GM19035 (cell line): ENCODE measurements at regions not wholly inside any gene's neighbourhood (a gene's known extent, or its start where the extent isn't known, plus 50 kb on each side); places are given as distances from the start of the nearest gene placed in this dataset.
"Not testable (repeated sequence)": the region's sequence is repeated elsewhere in the genome, so short reads cannot be mapped to it uniquely, and the experiment has no call there.

Source experiments
- ATAC-seq: cut with Tn5 transposase; IDR thresholded peaks from one replicate; pipeline ENCODE4 v1.9.1; 2021; ENCODE audit not compliant: unreplicated experiment

DNA sequence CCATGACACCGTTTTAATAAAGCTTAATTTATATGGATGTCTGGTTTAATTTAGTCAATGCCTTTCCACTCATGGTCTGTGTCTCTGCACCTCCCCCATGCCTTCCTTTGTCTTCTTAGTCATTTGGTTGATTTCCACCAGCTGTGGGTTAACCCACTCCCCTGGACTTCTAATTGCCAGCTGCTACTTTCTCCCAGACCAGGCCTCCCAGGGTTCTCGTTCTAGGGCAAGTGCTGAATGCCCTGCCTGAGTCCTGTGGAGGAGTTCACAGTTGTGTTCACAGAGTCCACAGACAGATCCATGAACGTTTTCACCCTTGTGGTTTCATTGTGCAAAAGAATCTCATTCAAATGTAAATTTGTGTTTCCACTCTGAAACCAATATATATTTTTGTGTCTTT lies 243.4 kb downstream of the NUF2 start:
- no peak for ATAC-seq

DNA sequence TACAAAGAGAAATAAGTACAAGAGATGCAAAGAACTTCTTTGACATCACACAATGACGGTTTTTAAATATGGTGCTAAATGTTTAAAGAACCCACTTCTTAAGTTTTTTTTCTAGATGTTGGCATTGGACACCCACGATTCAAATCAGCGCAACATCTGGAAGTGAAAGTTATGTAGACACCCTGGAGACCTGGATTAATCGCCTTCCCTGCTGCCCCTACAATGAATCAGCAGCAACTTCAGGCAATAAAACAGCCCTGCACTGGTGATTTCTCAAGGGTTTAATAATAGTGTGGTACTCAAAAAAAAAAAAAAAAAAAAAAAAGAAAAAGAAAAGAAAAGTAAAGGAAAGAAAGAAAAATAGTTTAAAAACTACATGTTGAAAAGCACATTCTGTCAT lies 248.3 kb downstream of the NUF2 start:
- no peak for ATAC-seq

DNA sequence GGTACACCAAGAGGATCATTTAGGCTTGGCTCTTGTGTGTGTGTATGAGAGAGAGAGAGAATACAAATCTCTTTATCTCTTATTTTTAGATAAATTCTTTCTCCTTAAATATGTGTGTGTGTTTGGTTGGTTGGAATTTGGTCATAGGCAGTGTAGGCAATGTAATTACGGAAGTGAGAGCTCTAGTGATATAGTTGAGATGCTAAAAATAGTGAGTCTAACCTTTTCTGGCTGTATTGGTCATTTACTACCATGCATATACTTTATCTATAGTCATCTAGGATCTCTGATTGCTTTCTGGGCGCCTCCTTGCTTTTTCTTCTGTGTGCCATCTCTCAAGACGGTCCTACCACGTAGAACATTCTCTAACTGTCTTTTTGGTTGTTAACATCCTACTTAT lies 250.2 kb downstream of the NUF2 start:
- no peak for ATAC-seq

GRCh38 chr1:163574119-163574518 lies 252.4 kb downstream of the NUF2 start:
- ATAC-seq = no peak

GRCh38 chr1:163580926-163581325 lies 259.2 kb downstream of the NUF2 start:
- ATAC-seq = no peak

GRCh38 chr1:163583661-163584181 lies 262.0 kb downstream of the NUF2 start:
- ATAC-seq = no peak

DNA sequence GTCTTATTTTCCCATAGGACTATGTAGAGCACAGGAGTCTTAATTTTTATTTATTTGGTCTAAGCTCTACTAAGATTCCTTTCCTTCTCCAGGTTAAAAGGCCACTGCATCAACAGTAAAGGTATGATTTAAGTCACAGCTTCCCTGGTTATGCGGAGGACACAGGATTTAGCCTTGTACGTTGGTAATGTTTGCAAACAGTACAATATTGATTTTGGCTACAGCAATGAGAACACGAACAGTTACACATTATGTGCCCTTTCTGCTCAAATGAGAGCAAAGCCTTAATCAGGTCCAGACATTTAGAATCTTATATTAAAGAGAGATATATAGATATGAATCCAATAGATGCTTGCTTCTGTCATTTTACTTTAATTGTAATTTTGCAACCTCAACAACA lies 264.0 kb downstream of the NUF2 start:
- ATAC-seq = no peak

- no peak for ATAC-seq
Measured at GRCh38 chr1:163588796-163589195, 267.0 kb downstream of the NUF2 start.

DNA sequence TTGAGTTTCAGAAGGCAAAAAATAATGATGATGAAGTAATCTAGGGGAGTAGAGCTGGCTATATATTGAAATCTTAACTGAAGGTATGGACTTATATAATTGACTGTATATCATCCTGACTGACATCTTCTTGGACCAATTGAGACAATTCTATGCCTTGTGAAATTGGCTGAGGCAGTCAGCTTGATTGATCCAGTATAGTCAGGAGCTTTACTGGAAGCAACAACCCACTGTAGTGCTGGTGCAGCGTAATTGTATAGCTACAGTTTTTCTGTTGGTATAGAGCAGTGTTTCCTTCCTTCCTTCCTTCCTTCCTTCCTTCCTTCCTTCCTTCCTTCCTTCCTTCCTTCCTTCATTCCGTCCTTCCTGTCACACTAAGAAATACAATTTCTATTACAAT lies 268.0 kb downstream of the NUF2 start:
- ATAC-seq = no peak

- not testable (repeated sequence) for ATAC-seq
Measured at GRCh38 chr1:163591131-163591530, 269.4 kb downstream of the NUF2 start.

DNA sequence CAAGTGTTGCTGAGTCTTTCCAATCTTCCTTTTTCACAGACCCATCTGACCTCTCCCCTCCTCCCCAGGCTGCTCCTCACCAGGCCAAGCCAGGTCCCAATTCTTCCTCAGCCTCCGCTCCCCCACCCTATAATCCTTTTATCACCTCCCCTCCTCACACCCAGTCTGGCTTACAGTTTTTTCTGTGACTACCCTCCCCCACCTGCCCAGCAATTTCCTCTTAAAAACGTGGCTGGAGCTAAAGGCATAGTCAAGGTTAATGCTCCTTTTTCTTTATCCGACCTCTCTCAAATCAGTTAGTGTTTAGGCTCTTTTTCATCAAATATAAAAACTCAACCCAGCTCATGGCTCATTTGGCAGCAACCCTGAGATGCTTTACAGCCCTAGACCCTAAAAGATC lies 270.9 kb downstream of the NUF2 start:
- not testable (repeated sequence) for ATAC-seq

DNA sequence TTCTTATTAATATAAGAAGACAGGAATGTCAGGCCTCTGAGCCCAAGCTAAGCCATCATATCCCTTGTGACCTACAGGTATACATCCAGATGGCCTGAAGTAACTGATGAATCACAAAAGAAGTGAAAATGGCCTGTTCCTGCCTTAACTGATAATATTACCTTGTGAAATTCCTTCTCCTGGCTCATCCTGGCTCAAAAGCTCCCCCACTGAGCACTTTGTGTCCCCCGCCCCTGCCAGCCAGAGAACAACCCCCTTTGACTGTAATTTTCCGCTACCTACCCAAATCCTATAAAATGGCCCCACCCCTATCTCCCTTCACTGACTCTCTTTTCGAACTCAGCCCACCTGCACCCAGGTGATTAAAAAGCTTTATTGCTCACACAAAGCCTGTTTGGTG lies 274.4 kb downstream of the NUF2 start:
- ATAC-seq = not testable (repeated sequence)

GRCh38 chr1:163596541-163597258 lies 274.9 kb downstream of the NUF2 start:
- ATAC-seq = no peak

GRCh38 chr1:163604321-163604720 lies 282.6 kb downstream of the NUF2 start:
- no peak for ATAC-seq

- ATAC-seq = no peak
Measured at GRCh38 chr1:163604896-163605295, 283.1 kb downstream of the NUF2 start.

DNA sequence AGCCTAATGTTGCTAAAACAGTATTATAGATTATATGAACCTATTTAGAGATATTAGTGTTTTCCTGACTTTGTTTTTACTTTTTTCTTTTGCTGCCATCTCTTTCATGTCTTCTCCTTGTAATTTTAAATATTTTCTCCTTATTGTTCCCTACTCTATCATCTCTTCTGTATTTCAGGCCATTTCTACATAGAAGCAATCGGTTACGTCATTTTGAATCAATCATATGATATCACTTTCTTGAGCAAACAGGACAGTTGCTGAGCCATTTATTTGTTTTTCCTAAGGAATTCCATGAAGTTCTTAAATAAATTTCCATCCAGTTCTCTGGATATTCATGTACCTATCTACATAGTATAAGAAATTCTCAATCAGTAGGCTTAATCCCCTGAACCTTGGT lies 287.2 kb downstream of the NUF2 start:
- ATAC-seq = no peak

DNA sequence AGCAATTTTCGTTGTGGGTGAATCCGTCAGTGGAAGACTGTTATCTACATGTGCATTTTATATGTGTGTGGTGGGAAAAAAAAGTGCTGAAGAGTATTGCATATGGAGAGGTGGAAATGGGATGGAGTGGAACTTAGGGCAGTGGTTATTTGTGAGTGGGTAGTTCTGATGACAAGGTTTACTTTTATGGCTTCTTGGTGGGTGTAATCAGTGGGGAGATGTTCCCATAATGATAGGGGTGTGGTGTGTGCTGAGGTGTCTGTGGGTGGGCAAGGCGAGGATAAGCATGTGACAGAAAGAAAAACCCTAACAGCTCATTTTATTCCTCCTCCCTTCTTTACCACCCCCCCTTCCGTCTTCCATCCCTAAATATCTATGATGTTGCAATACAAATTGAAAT lies 288.1 kb downstream of the NUF2 start:
- no peak for ATAC-seq

DNA sequence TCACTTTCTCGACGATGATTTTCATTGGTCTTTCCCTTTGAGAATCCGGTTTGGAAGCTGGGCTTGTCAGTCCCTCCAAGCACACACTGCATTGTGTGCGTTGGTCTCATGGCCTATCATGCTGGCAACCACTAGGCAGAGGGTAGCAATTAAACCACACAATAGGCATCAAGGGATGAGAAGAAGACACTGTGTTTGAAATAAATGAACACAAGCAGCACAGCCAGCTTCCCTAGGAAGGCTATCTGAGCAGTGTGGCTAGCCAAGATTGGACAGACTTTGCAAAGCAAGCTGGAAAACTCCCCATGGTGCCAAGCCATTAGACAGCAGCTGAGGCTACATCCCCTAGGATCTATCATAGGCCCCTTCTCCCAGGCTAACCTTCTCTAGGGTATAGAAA lies 288.7 kb downstream of the NUF2 start:
- ATAC-seq = no peak

DNA sequence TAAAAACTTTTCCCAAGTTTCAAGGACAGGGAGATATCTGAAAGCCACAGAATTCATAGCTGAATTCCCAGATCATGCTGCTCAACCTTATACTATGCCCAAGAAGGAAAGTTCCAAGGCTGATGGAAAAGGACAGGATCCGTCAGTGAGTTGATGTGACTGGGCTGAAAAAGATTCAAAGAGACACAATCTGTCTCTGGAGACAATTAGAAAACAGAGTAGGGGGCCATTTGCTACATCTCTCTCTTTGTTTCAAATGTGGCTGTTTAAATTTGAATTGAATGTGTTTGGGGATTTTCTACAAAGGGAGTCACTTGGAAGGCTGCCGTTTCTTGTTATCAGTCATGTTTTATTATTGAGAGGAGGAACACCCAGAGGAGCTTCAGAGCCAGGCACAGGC lies 292.6 kb downstream of the NUF2 start:
- ATAC-seq = no peak

- no peak for ATAC-seq
Measured at GRCh38 chr1:163628034-163628773, 306.4 kb downstream of the NUF2 start.

- no peak for ATAC-seq
Measured at GRCh38 chr1:163632269-163632668, 310.5 kb downstream of the NUF2 start.

DNA sequence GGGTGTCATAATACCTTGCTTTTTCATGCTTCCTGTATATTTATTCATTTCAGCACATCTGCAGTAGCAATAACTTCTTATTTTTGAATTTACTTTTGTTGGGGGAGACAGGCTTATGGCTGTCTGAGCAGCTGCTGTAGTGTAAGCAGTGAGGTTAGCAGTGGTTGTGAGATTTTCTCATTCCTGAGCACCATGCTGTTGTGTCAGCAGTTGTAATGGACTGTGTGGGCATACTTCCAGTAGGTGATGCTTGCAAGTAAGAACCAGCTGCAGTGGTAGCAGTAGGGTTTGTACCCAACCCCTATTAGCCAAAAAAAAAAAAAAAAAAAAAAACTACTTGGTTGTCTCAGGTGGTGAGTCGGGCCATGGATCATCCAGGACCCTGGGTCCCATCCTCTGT lies 311.6 kb downstream of the NUF2 start:
- no peak for ATAC-seq
